HCT116 (cell line): ENCODE measurements at regions not wholly inside any gene's neighbourhood (a gene's known extent, or its start where the extent isn't known, plus 50 kb on each side); places are given as distances from the start of the nearest gene placed in this dataset.

Experiments
- ATAC-seq: fragments of 200-7000 bp; cut with Tn5 transposase; 2 replicates; pipeline ENCODE4 v1.9.1; 2020; ENCODE audit warnings: mild to moderate bottlenecking, moderate library complexity
- BruUV-seq: library from RNA; stranded (reverse); fragments of 400-500 nt; replicated peaks from 2 replicates; lab custom pipeline; 2021; lab: Mats Ljungman, UMichigan
- CTCF ChIA-PET: fragments of 300-600 bp; sonication (Branson Sonifier 250); formaldehyde crosslinking; loops from one replicate; lab custom pipeline; 2021; ENCODE audit warnings: antibody characterized with exemption; lab: Charles Lee
- POLR2A ChIA-PET: fragments of 300-600, 350-600 bp; sonication (Branson Sonifier 250); formaldehyde crosslinking; loops from one replicate; lab custom pipeline; 2021; ENCODE audit warnings: antibody characterized with exemption; lab: Charles Lee
- RAD21 ChIA-PET, 2 experiments: fragments of 300-600 bp; sonication (Branson Sonifier 250); formaldehyde crosslinking; loops; one replicate each; lab custom pipeline; 2023; ENCODE audit warnings: low total read pairs in 2 of 2; ENCODE audit not compliant: uncharacterized antibody in 2 of 2, unreplicated experiment in 2 of 2, low non-redundant PET in 1 of 2; lab: Charles Lee
- DNase-seq: peaks from one replicate; pipeline ENCODE4 v3.0.0-alpha.2; 2010; ENCODE audit warnings: low read depth, low spot score
- H2AFZ ChIP-seq: fragments of 200-600 bp; shearing (Covaris generic), sonication (generic); 2 replicates; pipeline ENCODE4 v1.6.1; 2017; ENCODE audit warnings: low read depth, mixed run types, mixed read lengths, antibody characterized with exemption, low read length; ENCODE audit not compliant: poor library complexity, severe bottlenecking
- H3K27ac ChIP-seq: 2 replicates; pipeline ENCODE4 v1.5.1; 2012; ENCODE audit warnings: low read depth, low read length
- H3K27me3 ChIP-seq: fragments of 200-600 bp; sonication (generic); 2 replicates; pipeline ENCODE4 v1.6.1; 2016; ENCODE audit warnings: mixed run types, low read length, mixed read lengths; ENCODE audit not compliant: insufficient read depth
- H3K36me3 ChIP-seq, 2 experiments: fragments of 200-500 bp in 1 of 2; fragments of 200-600 bp in 1 of 2; sonication (Bioruptor generic) in 1 of 2; sonication (generic) in 1 of 2; 2 replicates each; pipeline versions ENCODE4 v1.5.1 to v1.6.1; 2014 to 2016; ENCODE audit warnings: low read length in 2 of 2, inconsistent platforms in 1 of 2, mixed read lengths in 1 of 2, mixed run types in 1 of 2; ENCODE audit not compliant: insufficient read depth in 2 of 2, control insufficient read depth in 1 of 2
- H3K4me1 ChIP-seq, 2 experiments: fragments of 200-600 bp in 1 of 2; sonication (generic) in 1 of 2; 2 replicates each; pipeline versions ENCODE4 v1.5.1 to v1.6.1; 2012 to 2017; ENCODE audit warnings: low read length in 2 of 2, inconsistent platforms in 1 of 2, mild to moderate bottlenecking in 1 of 2, mixed read lengths in 1 of 2, mixed run types in 1 of 2, moderate library complexity in 1 of 2; ENCODE audit not compliant: insufficient read depth in 2 of 2, control insufficient read depth in 1 of 2
- H3K4me2 ChIP-seq: fragments of 200-600 bp; sonication (generic); 2 replicates; pipeline ENCODE4 v1.6.1; 2017; ENCODE audit warnings: mixed run types, low read length, mixed read lengths
- H3K4me3 ChIP-seq, 2 experiments: fragments of 200-600 bp in 1 of 2; sonication (generic) in 1 of 2; replicated peaks in 1 of 2; 2 replicates each; pipeline ENCODE4 v1.5.1; 2011 to 2016; ENCODE audit warnings: low read length in 2 of 2, control low read depth in 1 of 2, low read depth in 1 of 2, mild to moderate bottlenecking in 1 of 2, mixed read lengths in 1 of 2, mixed run types in 1 of 2
- H3K79me2 ChIP-seq: fragments of 200-600 bp; sonication (generic); 2 replicates; pipeline ENCODE4 v1.6.1; 2017; ENCODE audit warnings: mild to moderate bottlenecking, mixed run types, low read length, moderate library complexity, mixed read lengths; ENCODE audit not compliant: insufficient read depth
- H3K9ac ChIP-seq: fragments of 200-600 bp; sonication (generic); 2 replicates; pipeline ENCODE4 v1.6.1; 2016; ENCODE audit warnings: low read length, mixed read lengths
- H3K9me2 ChIP-seq: fragments of 200-600 bp; sonication (generic), shearing (Covaris generic); 2 replicates; pipeline ENCODE4 v1.6.1; 2017; ENCODE audit warnings: mixed run types, mild to moderate bottlenecking, moderate library complexity; ENCODE audit not compliant: insufficient read depth
- H3K9me3 ChIP-seq, 2 experiments: fragments of 200-500 bp in 1 of 2; fragments of 200-600 bp in 1 of 2; sonication (Bioruptor generic) in 1 of 2; sonication (generic) in 1 of 2; 2 replicates each; pipeline ENCODE4 v1.6.1; 2014 to 2017; ENCODE audit warnings: low read length in 2 of 2, mixed read lengths in 2 of 2, inconsistent platforms in 1 of 2, low read depth in 1 of 2, mild to moderate bottlenecking in 1 of 2, mixed run types in 1 of 2, moderate library complexity in 1 of 2; ENCODE audit not compliant: control insufficient read depth in 1 of 2, insufficient read depth in 1 of 2
- H4K20me1 ChIP-seq: fragments of 200-600 bp; sonication (generic), shearing (Covaris generic); 2 replicates; pipeline ENCODE4 v1.6.1; 2017; ENCODE audit warnings: mixed run types, mild to moderate bottlenecking, moderate library complexity; ENCODE audit not compliant: insufficient read depth
- CBX3 ChIP-seq: IDR thresholded peaks from 2 replicates; pipeline ENCODE4 v1.6.1; 2012; ENCODE audit warnings: low read depth
- CTCF ChIP-seq, 3 experiments: fragments of 200-600 bp in 1 of 3; sonication (generic) in 1 of 3; IDR thresholded peaks in 2 of 3; conservative IDR thresholded peaks in 1 of 3; 2 replicates each; pipeline ENCODE4 v1.5.1; 2012 to 2017; ENCODE audit warnings: low read depth in 2 of 3, low read length in 2 of 3, antibody characterized with exemption in 1 of 3, borderline replicate concordance in 1 of 3, control low read depth in 1 of 3, mild to moderate bottlenecking in 1 of 3, mixed read lengths in 1 of 3, mixed run types in 1 of 3, moderate library complexity in 1 of 3; ENCODE audit not compliant: insufficient read depth in 1 of 3
- EGR1 ChIP-seq: IDR thresholded peaks from 2 replicates; pipeline ENCODE4 v1.6.1; 2012; ENCODE audit warnings: low read depth
- ELF1 ChIP-seq: IDR thresholded peaks from 2 replicates; pipeline ENCODE4 v1.6.1; 2012; ENCODE audit warnings: low read depth, borderline replicate concordance
- EZH2 ChIP-seq: fragments of 200-600 bp; sonication (generic); IDR thresholded peaks from 2 replicates; pipeline ENCODE4 v1.6.1; 2017; ENCODE audit warnings: antibody characterized with exemption, mixed run types
- JUND ChIP-seq: IDR thresholded peaks from 2 replicates; pipeline ENCODE4 v1.6.1; 2012
- MAX ChIP-seq: IDR thresholded peaks from 2 replicates; pipeline ENCODE4 v1.6.1; 2012
- POLR2A ChIP-seq: IDR thresholded peaks from 2 replicates; pipeline ENCODE4 v1.7.0; 2011; ENCODE audit warnings: borderline replicate concordance; ENCODE audit not compliant: insufficient read depth, insufficient read length; ENCODE audit errors: extremely low read depth
- POLR2AphosphoS5 ChIP-seq: IDR thresholded peaks from 2 replicates; pipeline ENCODE4 v1.6.1; 2011; ENCODE audit warnings: mild to moderate bottlenecking, low read depth, low read length, moderate library complexity
- RAD21 ChIP-seq: IDR thresholded peaks from 2 replicates; pipeline ENCODE4 v1.6.1; 2012; ENCODE audit warnings: low read depth, mild to moderate bottlenecking
- REST ChIP-seq: IDR thresholded peaks from 2 replicates; pipeline ENCODE4 v1.6.1; 2012; ENCODE audit warnings: low read depth
- SIN3A ChIP-seq: IDR thresholded peaks from 2 replicates; pipeline ENCODE4 v1.6.1; 2012; ENCODE audit warnings: low read depth
- SP1 ChIP-seq: IDR thresholded peaks from 2 replicates; pipeline ENCODE4 v1.6.1; 2012; ENCODE audit warnings: low read depth
- SRF ChIP-seq: IDR thresholded peaks from 2 replicates; pipeline ENCODE4 v1.6.1; 2012; ENCODE audit warnings: low read depth
- TCF7L2 ChIP-seq: IDR thresholded peaks from 2 replicates; pipeline ENCODE4 v1.7.0; 2011; ENCODE audit warnings: borderline replicate concordance, inconsistent platforms; ENCODE audit not compliant: insufficient read depth, insufficient read length; ENCODE audit errors: extremely low read depth
- ZBTB33 ChIP-seq: IDR thresholded peaks from 2 replicates; pipeline ENCODE4 v1.6.1; 2011; ENCODE audit warnings: mild to moderate bottlenecking, low read length, moderate library complexity; ENCODE audit not compliant: insufficient replicate concordance; ENCODE audit errors: extremely low read depth
- ZNF274 ChIP-seq: fragments of 200-500 bp; sonication (Bioruptor generic); IDR thresholded peaks from 2 replicates; pipeline ENCODE4 v1.6.1; 2014; ENCODE audit warnings: mild to moderate bottlenecking, low read depth, low read length, inconsistent platforms
- intact Hi-C: fragments of 100-400 bp; cut with micrococcal nuclease; formaldehyde crosslinking; loops from 2 replicates; pipeline ENCODE4 v1.10.0; 2022

- POLR2A ChIA-PET = no interaction called here
- no peaks in the 10 kb centered on the region for H3K79me2 ChIP-seq
- H3K4me1 ChIP-seq = no peaks in the 10 kb centered on the region
- CTCF ChIA-PET = no interaction called here
- H3K36me3 ChIP-seq = no peaks in the 10 kb centered on the region
- H4K20me1 ChIP-seq = no peaks in the 10 kb centered on the region
- peaks cover 19 to 21% of the 10 kb centered on the region in 2 experiments; a peak in 2 of 4 replicates for H3K9me3 ChIP-seq
- H3K4me3 ChIP-seq = no peak overlapping the region
- H3K27ac ChIP-seq = no peak overlapping the region
- intact Hi-C loops = no loop called here
- no peak for TF ChIP-seq EGR1
- no peak for TF ChIP-seq ELF1
- TF ChIP-seq EZH2 = no peak
- no peak for TF ChIP-seq JUND
- no peak for TF ChIP-seq CBX3
- TF ChIP-seq SP1 = no peak
- no peak for TF ChIP-seq ZBTB33
- TF ChIP-seq POLR2AphosphoS5 = no peak
- no peak for TF ChIP-seq TCF7L2
- TF ChIP-seq POLR2A = no peak
- no peak for TF ChIP-seq MAX
- no peak for TF ChIP-seq SIN3A
- no peak for TF ChIP-seq RAD21
- TF ChIP-seq ZNF274 = no peak
- TF ChIP-seq REST = no peak
- TF ChIP-seq SRF = no peak
- TF ChIP-seq CTCF (IDR thresholded peaks at IDR 0.05 in 2 of 3, conservative IDR thresholded peaks at IDR 0.05 in 1 of 3; ENCODE audit: borderline replicate concordance in 1 of 3, insufficient read depth in 1 of 3, low read depth in 2 of 3, low read length in 2 of 3) = no peak
- no peaks in the 10 kb centered on the region for H3K27me3 ChIP-seq
- no peak overlapping the region for H3K4me2 ChIP-seq
- no peak for ATAC-seq
- H3K9me2 ChIP-seq = no peaks in the 10 kb centered on the region
- no TSS peak for BruUV-seq
- no peak overlapping the region for H3K9ac ChIP-seq
- RAD21 ChIA-PET = no interaction called here
- H2AFZ ChIP-seq = no peak overlapping the region
- no peak for DNase-seq
Measured at GRCh38 chr13:58476206-58476918, 844.8 kb downstream of the PCDH17 start.
